AG10803 (cell line): ENCODE measurements at regions not wholly inside any gene's neighbourhood (a gene's known extent, or its start where the extent isn't known, plus 50 kb on each side); places are given as distances from the start of the nearest gene placed in this dataset.

Experiments
- DNase-seq: peaks from one replicate; pipeline ENCODE4 v3.0.0; 2010; ENCODE audit warnings: low read depth
- H3K4me3 ChIP-seq: 2 replicates; pipeline ENCODE4 v1.5.1; 2011; ENCODE audit warnings: mild to moderate bottlenecking, low read length, control low read depth
- TF ChIP-seq, protein P1 (sequence below): conservative IDR thresholded peaks from 2 replicates; pipeline ENCODE4 v1.5.1; 2011; ENCODE audit warnings: mild to moderate bottlenecking, low read length, control low read depth, inconsistent platforms

DNA sequence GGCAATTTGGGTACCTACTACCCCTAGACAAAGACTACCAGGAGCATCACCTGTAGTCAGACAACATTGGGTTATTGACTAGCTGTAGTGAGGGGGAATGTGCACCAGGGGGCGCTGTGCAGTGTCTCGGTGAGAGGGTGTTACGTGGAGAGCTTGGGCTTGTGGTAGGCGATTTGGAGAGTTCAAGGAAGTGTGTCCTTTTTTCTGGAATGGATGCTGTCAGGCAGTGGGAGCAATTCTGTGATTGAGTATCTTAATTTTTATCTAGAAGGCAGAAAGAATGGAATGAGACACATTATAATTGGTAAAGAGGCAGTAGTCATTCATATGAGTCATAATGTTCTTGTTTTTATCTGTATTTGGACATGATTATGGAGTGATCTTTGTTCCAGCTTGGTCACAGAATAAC lies 187.7 kb downstream of the GALC start:
- DNase-seq: peak; percentile 38
- H3K4me3 ChIP-seq: no peak overlapping the region
- TF ChIP-seq, protein P1, sequence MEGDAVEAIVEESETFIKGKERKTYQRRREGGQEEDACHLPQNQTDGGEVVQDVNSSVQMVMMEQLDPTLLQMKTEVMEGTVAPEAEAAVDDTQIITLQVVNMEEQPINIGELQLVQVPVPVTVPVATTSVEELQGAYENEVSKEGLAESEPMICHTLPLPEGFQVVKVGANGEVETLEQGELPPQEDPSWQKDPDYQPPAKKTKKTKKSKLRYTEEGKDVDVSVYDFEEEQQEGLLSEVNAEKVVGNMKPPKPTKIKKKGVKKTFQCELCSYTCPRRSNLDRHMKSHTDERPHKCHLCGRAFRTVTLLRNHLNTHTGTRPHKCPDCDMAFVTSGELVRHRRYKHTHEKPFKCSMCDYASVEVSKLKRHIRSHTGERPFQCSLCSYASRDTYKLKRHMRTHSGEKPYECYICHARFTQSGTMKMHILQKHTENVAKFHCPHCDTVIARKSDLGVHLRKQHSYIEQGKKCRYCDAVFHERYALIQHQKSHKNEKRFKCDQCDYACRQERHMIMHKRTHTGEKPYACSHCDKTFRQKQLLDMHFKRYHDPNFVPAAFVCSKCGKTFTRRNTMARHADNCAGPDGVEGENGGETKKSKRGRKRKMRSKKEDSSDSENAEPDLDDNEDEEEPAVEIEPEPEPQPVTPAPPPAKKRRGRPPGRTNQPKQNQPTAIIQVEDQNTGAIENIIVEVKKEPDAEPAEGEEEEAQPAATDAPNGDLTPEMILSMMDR: peak; percentile 83

DNA sequence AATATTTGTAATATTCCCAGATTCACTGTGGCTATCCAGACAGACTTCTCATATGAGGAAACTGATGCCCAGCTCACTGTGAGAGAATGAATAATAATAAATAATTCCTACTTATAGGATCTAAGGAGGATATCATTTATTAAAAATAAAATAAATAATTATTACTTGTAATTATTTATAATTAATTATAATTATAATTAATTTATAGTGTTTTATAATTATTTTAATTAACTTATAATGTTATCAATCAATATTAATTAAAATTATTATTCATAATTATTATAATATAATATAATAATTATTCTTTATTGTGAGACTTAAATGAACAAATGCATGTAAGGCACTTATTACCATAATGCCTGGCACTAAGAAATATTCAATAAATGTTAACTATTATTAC lies 192.8 kb downstream of the GALC start:
- H3K4me3 ChIP-seq: no peak overlapping the region
- DNase-seq: no peak
- TF ChIP-seq, protein P1: no peak

DNA sequence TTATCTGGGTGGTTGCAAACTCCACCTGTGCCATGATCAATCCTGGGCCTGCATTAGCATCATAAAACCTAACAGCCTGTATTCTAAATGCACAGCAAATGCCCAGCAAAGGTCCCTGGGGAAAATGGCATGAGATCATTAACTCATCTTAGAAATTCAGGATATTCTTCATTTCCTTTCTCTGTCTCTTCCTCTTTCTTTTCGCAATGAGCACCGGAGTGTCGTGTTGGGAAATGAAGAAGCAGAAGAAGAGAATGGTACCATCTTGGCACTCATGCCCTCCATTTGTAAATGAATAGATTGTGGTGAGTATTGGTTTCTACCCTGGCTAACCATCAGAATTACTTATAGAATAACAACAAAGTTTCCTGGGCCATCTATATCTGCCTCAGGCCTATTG lies 193.6 kb downstream of the GALC start:
- no peak for DNase-seq
- H3K4me3 ChIP-seq: no peak overlapping the region
- TF ChIP-seq, protein P1: no peak

DNA sequence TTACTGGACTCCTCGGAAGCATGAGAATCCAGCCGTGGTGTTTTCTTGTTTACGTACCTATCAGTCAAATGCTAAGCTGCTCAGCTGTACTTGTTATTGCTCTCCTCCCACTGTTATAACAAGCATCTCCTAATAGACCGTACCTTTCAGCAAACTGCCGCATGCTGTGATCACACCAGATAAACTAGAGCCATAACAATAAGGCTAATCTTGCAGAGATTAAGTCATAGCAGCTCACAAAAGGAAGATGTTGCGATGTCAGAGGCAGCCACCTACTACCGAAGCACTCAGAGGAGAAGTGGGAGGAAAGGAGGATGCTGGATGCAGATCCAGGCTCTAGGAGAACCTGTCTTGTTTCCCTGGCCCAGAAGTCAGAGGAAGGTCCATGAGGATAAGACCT lies 196.0 kb downstream of the GALC start:
- no peak overlapping the region for H3K4me3 ChIP-seq
- no peak for DNase-seq
- TF ChIP-seq, protein P1: no peak

DNA sequence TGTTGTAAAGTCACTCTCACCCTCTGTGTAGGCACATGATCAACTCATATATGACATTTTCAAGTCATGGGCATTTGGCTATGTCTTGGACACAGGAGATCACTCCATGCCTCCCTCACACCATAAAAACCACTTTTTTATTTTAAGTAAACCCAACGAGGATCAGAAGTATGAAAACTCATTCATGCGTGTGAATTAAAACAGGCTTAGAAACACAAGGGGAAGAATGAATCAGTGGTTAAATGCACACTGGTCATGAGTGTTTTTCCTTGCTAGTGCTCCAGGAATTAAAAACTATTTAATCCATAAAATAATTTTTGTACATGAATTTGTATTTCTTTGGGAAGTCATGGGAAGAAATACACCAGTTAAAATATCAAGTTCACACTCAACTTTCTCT lies 198.4 kb downstream of the GALC start:
- DNase-seq: no peak
- H3K4me3 ChIP-seq: no peak overlapping the region
- TF ChIP-seq, protein P1: no peak

DNA sequence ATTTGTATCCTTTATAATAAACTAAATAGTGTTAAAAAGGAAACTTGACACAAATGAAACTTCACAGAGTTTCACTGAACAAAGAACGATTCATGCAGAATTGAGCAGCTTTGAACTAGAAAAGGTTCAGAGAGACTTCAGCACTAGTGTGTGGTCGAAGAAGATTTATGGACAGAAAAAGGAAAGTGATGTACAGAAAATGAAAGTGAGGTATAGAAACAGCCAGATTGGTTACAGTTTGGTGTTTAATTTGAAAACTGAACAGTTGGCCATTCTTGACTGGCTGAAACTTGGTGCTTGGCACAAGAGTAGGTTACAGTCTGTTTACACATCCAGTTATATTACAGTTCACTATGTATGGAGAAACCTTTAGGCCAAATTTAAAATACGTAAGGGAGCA lies 207.1 kb downstream of the GALC start:
- TF ChIP-seq, protein P1: no peak
- H3K4me3 ChIP-seq: no peak overlapping the region
- DNase-seq: no peak

DNA sequence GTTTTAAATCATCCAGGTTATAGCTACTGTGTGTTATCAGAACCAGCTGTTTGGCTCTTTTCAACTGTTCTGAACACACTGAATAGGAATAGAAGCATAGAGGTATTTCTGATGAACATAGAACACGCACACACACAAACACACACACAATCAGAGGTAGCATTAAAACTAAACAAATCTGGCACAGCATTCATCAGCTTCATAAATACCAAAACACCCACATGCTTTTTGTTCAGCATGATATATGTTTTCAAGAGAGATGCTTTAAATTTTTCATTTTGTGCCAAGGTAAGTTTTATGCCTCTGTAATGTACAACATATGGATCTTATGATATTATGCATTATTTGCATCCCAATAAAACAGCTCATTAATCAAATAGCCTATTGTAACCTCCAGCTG lies 208.6 kb downstream of the GALC start:
- H3K4me3 ChIP-seq: no peak overlapping the region
- TF ChIP-seq, protein P1: no peak
- peak; percentile 6 for DNase-seq
